Muscle of arm (tissue), 1 donor: ENCODE measurements at regions not wholly inside any gene's neighbourhood (a gene's known extent, or its start where the extent isn't known, plus 50 kb on each side); places are given as distances from the start of the nearest gene placed in this dataset.

Source experiments
- DNase-seq: peaks from one replicate; pipeline ENCODE4 v3.0.0-alpha.2; 2013

- DNase-seq: no peak
Measured at GRCh38 chr6:41450581-41450980, 95.6 kb upstream of the FOXP4 start.

GRCh38 chr6:41451039-41451438 is 95.1 kb upstream of the FOXP4 start:
- no peak for DNase-seq

GRCh38 chr6:41451515-41452163 is 94.5 kb upstream of the FOXP4 start:
- DNase-seq: peak; percentile 75

- no peak for DNase-seq
Measured at GRCh38 chr6:41452763-41453162, 93.4 kb upstream of the FOXP4 start.

- no peak for DNase-seq
Measured at GRCh38 chr6:41453244-41453643, 92.9 kb upstream of the FOXP4 start.

GRCh38 chr6:41454189-41454789 is 91.9 kb upstream of the FOXP4 start:
- DNase-seq: no peak

GRCh38 chr6:41455410-41455809 is 90.8 kb upstream of the FOXP4 start:
- no peak for DNase-seq

GRCh38 chr6:41455818-41456217 is 90.4 kb upstream of the FOXP4 start:
- DNase-seq: no peak

- no peak for DNase-seq
Measured at GRCh38 chr6:41457303-41457670, 88.9 kb upstream of the FOXP4 start.

- DNase-seq: no peak
Measured at GRCh38 chr6:41459738-41460137, 86.4 kb upstream of the FOXP4 start.

GRCh38 chr6:41460742-41461336 is 85.3 kb upstream of the FOXP4 start:
- no peak for DNase-seq

GRCh38 chr6:41462033-41462432 is 84.1 kb upstream of the FOXP4 start:
- DNase-seq: no peak

GRCh38 chr6:41463062-41463930 is 82.9 kb upstream of the FOXP4 start:
- DNase-seq: peak; percentile 55

- no peak for DNase-seq
Measured at GRCh38 chr6:41464019-41464418, 82.2 kb upstream of the FOXP4 start.

- no peak for DNase-seq
Measured at GRCh38 chr6:41464481-41464880, 81.7 kb upstream of the FOXP4 start.

GRCh38 chr6:41466437-41466990 is 79.7 kb upstream of the FOXP4 start:
- DNase-seq: no peak

GRCh38 chr6:41467061-41467460 is 79.1 kb upstream of the FOXP4 start:
- DNase-seq: no peak

- DNase-seq: no peak
Measured at GRCh38 chr6:41467627-41468404, 78.4 kb upstream of the FOXP4 start.

- DNase-seq: no peak
Measured at GRCh38 chr6:41469156-41470028, 76.8 kb upstream of the FOXP4 start.

GRCh38 chr6:41470029-41470330 is 76.2 kb upstream of the FOXP4 start:
- DNase-seq: no peak
